Fibroblast of skin of abdomen (primary cell): ENCODE measurements at regions not wholly inside any gene's neighbourhood (a gene's known extent, or its start where the extent isn't known, plus 50 kb on each side); places are given as distances from the start of the nearest gene placed in this dataset.

Experiments
- DNase-seq: peaks from one replicate; pipeline ENCODE4 v3.0.0-alpha.2; 2013

DNA sequence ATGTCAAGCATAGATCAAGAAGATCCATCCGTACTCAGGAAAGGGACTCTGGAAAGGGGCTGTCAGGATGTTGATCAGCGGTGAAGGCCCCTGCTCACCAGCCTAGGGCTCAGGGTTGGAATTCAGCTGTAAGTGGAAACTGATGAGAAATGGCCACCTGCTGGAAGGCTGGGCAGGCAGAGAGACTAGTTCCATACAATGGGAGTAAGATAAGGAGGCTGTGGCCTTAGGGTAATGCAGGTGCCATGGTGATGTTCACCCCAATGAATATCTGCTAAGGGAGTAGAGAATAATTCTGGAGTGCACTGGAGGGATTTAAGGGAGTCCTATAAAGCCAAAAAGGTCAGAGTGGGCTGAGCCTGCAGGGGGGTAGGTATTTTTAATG lies 256.6 kb downstream of the CYRIA start:
- no peak for DNase-seq

- DNase-seq, result no peak
These were observed 257.2 kb downstream of the CYRIA start for GRCh38 chr2:16408331-16409005.

DNA sequence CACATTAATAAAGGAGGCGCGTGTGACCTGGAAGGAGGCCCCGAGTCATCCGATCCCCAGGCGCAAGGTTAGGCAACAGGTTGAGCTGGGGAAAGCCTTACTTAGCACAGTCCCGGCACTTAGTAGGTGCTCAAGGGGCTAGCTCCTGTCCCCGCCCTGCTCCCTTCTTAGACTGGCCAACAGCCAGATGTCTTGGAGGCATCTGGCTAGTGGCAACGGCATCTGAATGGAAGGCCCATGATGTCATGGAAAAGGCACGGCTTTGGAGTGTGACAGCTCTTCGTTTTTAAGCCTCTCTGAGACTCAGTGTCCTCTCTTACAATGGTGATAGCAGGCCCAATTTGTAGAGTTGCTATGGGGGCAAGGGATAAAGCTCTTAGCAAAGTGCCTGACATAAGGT lies 258.3 kb downstream of the CYRIA start:
- no peak for DNase-seq

- no peak for DNase-seq
These were observed 258.9 kb downstream of the CYRIA start for GRCh38 chr2:16406496-16407289.

DNA sequence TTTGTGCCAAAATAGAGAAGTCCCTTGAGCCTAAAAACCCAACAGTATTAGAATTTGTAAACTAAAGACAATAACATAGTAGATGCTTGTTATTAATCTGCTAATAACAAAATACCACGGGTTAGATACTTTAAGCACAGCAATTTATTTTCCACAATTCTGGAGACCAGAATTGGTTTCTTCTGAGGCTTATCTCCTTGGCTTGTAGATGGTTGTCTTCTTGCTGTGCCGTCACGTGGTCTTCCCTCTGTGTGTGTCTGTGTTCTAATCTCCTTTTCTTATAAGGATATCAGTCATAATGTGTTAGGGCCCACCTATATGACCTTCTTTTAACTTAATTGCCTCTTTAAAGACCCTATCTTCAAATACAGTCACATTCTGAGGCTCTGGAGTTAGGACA lies 260.1 kb downstream of the CYRIA start:
- DNase-seq, result no peak

- no peak for DNase-seq
These were observed 260.9 kb downstream of the CYRIA start for GRCh38 chr2:16404551-16405300.

GRCh38 chr2:16404146-16404545 lies 261.5 kb downstream of the CYRIA start:
- DNase-seq, result no peak

GRCh38 chr2:16402891-16403290 lies 262.7 kb downstream of the CYRIA start:
- no peak for DNase-seq

- no peak for DNase-seq
These were observed 263.8 kb downstream of the CYRIA start for GRCh38 chr2:16401761-16402300.

- DNase-seq, result no peak
These were observed 265.5 kb downstream of the CYRIA start for GRCh38 chr2:16400127-16400623.

GRCh38 chr2:16398486-16399043 lies 267.1 kb downstream of the CYRIA start:
- DNase-seq, result no peak

GRCh38 chr2:16397681-16398475 lies 267.8 kb downstream of the CYRIA start:
- DNase-seq, result no peak

GRCh38 chr2:16396986-16397385 lies 268.6 kb downstream of the CYRIA start:
- no peak for DNase-seq

DNA sequence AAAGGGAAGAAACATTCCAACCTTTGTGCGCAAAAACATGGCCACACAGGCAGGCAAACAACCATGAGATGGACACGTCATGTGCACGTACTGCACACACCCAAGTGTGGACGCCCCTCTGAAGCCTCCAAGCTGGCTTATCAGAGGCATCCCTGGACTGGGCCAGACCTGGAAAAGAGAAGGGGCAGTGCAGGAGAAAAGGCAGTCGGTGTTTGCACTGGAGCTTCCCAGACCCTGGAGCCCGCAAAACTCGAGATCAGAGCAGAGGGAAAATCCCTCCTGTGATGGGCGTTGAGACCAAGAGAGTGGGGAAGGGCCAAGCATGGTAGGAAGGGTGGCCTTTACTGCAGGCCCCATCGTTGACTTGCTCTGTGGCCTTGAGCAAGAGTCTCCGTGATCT lies 269.5 kb downstream of the CYRIA start:
- DNase-seq, result no peak

- no peak for DNase-seq
These were observed 270.0 kb downstream of the CYRIA start for GRCh38 chr2:16395601-16396000.

- no peak for DNase-seq
These were observed 270.6 kb downstream of the CYRIA start for GRCh38 chr2:16394986-16395550.

DNA sequence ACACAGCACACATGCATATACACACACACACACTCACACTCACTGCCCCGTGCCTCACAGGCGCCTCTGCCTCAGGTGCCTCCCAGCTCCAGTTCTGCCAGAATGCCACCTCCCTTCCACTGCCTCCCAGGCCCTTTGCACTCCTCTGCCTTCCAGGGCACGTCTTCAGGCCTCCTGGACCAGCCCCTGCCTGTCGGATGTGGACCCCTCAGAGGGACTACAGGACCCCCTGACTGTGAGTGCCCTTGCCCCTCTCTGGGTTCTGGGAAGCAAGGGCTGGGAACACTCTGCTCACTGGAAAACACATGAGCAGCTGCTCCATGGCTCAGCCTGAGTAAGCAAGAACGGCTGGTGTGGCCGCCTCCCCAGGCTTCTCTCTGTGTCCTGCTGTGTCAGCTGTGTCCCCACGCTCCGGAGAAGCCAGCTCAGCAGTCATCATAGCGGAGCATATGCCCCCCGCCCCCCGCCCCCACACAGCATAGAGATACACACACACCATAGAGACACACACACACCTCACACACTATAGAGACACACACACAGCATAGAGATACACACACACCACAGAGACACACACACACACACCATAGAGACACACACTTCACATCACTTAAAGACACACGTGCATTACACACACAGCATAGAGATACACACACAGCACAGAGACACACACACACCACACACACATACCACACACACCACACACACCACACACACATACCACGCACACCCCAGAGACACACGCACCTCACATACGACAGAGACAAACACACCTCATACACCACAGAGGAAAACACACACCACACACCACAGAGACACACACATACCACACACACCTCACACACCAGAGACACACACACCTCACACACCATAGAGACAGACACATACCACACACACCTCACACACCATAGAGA lies 271.3 kb downstream of the CYRIA start:
- DNase-seq, result no peak

DNA sequence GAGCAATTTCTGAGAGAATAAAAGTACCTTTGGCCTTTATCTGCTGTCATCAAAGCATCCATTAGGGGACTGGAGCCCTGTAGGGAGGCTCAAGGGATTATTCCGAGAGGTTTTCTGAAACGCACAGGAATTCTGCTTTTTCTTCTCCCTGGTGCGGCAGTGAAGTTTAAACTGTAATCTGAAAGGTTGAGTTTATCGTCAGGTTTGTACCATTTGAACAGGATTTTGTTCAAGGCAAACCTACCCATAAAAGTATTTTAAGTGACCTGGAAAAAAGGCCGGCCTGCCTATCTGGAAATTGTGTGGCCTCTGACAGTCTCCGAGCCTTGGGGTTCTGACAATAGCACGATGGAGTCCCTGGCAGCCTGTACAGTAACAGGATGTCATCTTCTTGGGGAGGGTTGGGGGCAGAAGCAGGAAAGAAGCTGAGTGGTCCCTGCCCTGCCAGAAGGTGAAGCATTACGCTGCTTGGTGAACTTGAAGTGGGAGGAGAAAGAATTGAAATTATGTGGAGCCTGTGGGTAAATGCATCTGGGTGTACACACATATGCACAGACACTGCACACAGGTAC lies 272.0 kb downstream of the CYRIA start:
- no peak for DNase-seq

- DNase-seq, result no peak
These were observed 272.8 kb downstream of the CYRIA start for GRCh38 chr2:16392647-16393499.
